B cell (primary cell): ENCODE measurements at regions not wholly inside any gene's neighbourhood (a gene's known extent, or its start where the extent isn't known, plus 50 kb on each side); places are given as distances from the start of the nearest gene placed in this dataset.

Source experiments
- ATAC-seq: fragments of 200-7000 bp; cut with Tn5 transposase; one replicate; pipeline ENCODE4 v1.10.0; 2021; ENCODE audit warnings: low read depth, mild to moderate bottlenecking, moderate number of reproducible peaks, moderate library complexity
- CTCF ChIA-PET: fragments of 350-600 bp; sonication (Branson Sonifier 250); formaldehyde crosslinking; loops from one replicate; lab custom pipeline; 2021; ENCODE audit warnings: antibody characterized with exemption, inconsistent platforms; lab: Charles Lee
- POLR2A ChIA-PET: fragments of 350-600 bp; sonication (Branson Sonifier 250); formaldehyde crosslinking; loops from one replicate; lab custom pipeline; 2021; ENCODE audit warnings: antibody characterized with exemption; lab: Charles Lee
- DNase-seq: peaks from one replicate; pipeline ENCODE4 v3.0.0; 2013
- H2AFZ ChIP-seq: 2 replicates; pipeline ENCODE4 v1.6.1; 2012; ENCODE audit warnings: mild to moderate bottlenecking, low read depth, low read length; ENCODE audit not compliant: insufficient read depth, poor library complexity, severe bottlenecking
- H3K27ac ChIP-seq, 2 donors: 1 replicate in 1 of 2; 2 replicates in 1 of 2; pipeline ENCODE4 v1.5.1; 2012 to 2013; ENCODE audit warnings: low read length in 2 of 2, mild to moderate bottlenecking in 2 of 2, moderate library complexity in 1 of 2
- H3K27me3 ChIP-seq, 4 experiments: fragments of 200-600 bp in 1 of 4; sonication (generic) in 1 of 4; replicated peaks in 1 of 4; 1 replicate in 2 of 4; 2 replicates in 2 of 4; pipeline versions ENCODE4 v1.6.1 to v1.7.0; 2013 to 2016; ENCODE audit warnings: low read length in 3 of 4, mild to moderate bottlenecking in 2 of 4, mixed read lengths in 1 of 4, moderate library complexity in 1 of 4; ENCODE audit not compliant: insufficient read depth in 4 of 4, control insufficient read depth in 3 of 4; ENCODE audit errors: control extremely low read depth in 1 of 4
- H3K36me3 ChIP-seq, 2 experiments: replicated peaks in 1 of 2; 1 replicate in 1 of 2; 2 replicates in 1 of 2; pipeline versions ENCODE4 v1.6.1 to v1.7.1; 2013; ENCODE audit warnings: low read length in 1 of 2; ENCODE audit not compliant: insufficient read depth in 2 of 2, control insufficient read depth in 1 of 2; ENCODE audit errors: control extremely low read depth in 1 of 2, extremely low read depth in 1 of 2
- H3K4me1 ChIP-seq, 2 donors: fragments of 200-600 bp in 1 of 2; sonication (generic) in 1 of 2; 1 replicate in 1 of 2; 2 replicates in 1 of 2; pipeline versions ENCODE4 v1.5.1 to v1.6.1; 2013 to 2017; ENCODE audit warnings: low read length in 2 of 2; ENCODE audit not compliant: control insufficient read depth in 2 of 2, insufficient read depth in 2 of 2
- H3K4me2 ChIP-seq: replicated peaks from 2 replicates; pipeline ENCODE3; 2012; ENCODE audit warnings: mild to moderate bottlenecking, low read depth, low read length; ENCODE audit not compliant: poor library complexity, severe bottlenecking
- H3K4me3 ChIP-seq, 5 experiments: fragments of 200-600 bp in 1 of 5; sonication (generic) in 1 of 5; 1 replicate in 3 of 5; 2 replicates in 2 of 5; pipeline versions ENCODE4 v1.5.1 to v1.7.0; 2011 to 2016; ENCODE audit warnings: low read length in 4 of 5, mild to moderate bottlenecking in 4 of 5, low read depth in 2 of 5, control low read depth in 1 of 5, moderate library complexity in 1 of 5; ENCODE audit not compliant: insufficient read depth in 1 of 5; ENCODE audit errors: control extremely low read depth in 1 of 5, extremely low read depth in 1 of 5
- H3K79me2 ChIP-seq: fragments of 200-600 bp; sonication (generic); one replicate; pipeline ENCODE4 v1.6.0; 2016; ENCODE audit warnings: low read length; ENCODE audit not compliant: control insufficient read depth, insufficient read depth
- H3K9ac ChIP-seq: fragments of 200-600 bp; sonication (generic); 2 replicates; pipeline ENCODE4 v1.6.1; 2017; ENCODE audit warnings: mild to moderate bottlenecking, low read length, moderate library complexity
- H3K9me3 ChIP-seq, 3 donors: one replicate each; pipeline versions ENCODE4 v1.6.1 to v1.7.1; 2013; ENCODE audit warnings: low read length in 2 of 3; ENCODE audit not compliant: control insufficient read depth in 2 of 3, insufficient read depth in 1 of 3; ENCODE audit errors: control extremely low read depth in 1 of 3
- H4K20me1 ChIP-seq: 2 replicates; pipeline ENCODE4 v1.6.0; 2012; ENCODE audit warnings: mild to moderate bottlenecking, low read length; ENCODE audit not compliant: insufficient read depth, control insufficient read depth, poor library complexity, severe bottlenecking
- H3K27ac Mint-ChIP-seq: one replicate; pipeline ENCODE4 v1.8.0; 2021; ENCODE audit warnings: mixed read lengths
- H3K27me3 Mint-ChIP-seq: one replicate; pipeline ENCODE4 v1.8.0; 2021; ENCODE audit warnings: mixed read lengths
- H3K4me1 Mint-ChIP-seq: one replicate; pipeline ENCODE4 v1.8.0; 2021; ENCODE audit warnings: mixed read lengths
- H3K4me3 Mint-ChIP-seq: one replicate; pipeline ENCODE4 v1.8.0; 2021; ENCODE audit warnings: mixed read lengths
- H3K9me3 Mint-ChIP-seq: one replicate; pipeline ENCODE4 v1.8.0; 2022; ENCODE audit warnings: mixed read lengths; ENCODE audit not compliant: insufficient read depth
- CTCF ChIP-seq: fragments of 200-600 bp; IDR thresholded peaks from one replicate; pipeline ENCODE4 v1.8.0; 2022; ENCODE audit warnings: antibody characterized with exemption, mild to moderate bottlenecking
- EZH2 ChIP-seq: IDR thresholded peaks from 2 replicates; pipeline ENCODE4 v1.6.1; 2012; ENCODE audit warnings: borderline replicate concordance, low read depth, mild to moderate bottlenecking, moderate library complexity, low read length; ENCODE audit not compliant: insufficient read depth, poor library complexity, severe bottlenecking
- WGBS: methylation state at CpG from one replicate; pipeline ENCODE4 v1.1.5; 2013; ENCODE audit warnings: missing lambda C conversion rate; ENCODE audit not compliant: insufficient coverage; 5-methylcytosine and 5-hydroxymethylcytosine counted together
- intact Hi-C: fragments of 100-400 bp; cut with micrococcal nuclease; formaldehyde crosslinking; loops from one replicate; pipeline ENCODE4 v1.10.0; 2022

GRCh38 chr20:60764771-60765170 is 487.3 kb upstream of the CDH4 start:
- Histone ChIP-seq H3K79me2 (no peaks in the 10 kb centered on the region), H3K4me3 (no peak overlapping the region), H3K4me1 (no peaks in the 10 kb centered on the region), H3K36me3 (no peaks in the 10 kb centered on the region), H2AFZ (no peak overlapping the region), H4K20me1 (no peaks in the 10 kb centered on the region), H3K9me3 (peaks cover 0 to 18% (median 0%) of the 10 kb centered on the region in 3 donors), H3K27me3 (no peaks in the 10 kb centered on the region), H3K9ac (no peak overlapping the region), H3K27ac (no peak overlapping the region), H3K4me2 (no peak overlapping the region)
- H3K27me3 Mint-ChIP-seq, result no peaks in the 10 kb centered on the region
- H3K27ac Mint-ChIP-seq, result no peak overlapping the region
- no peaks in the 10 kb centered on the region for H3K4me1 Mint-ChIP-seq
- CTCF ChIA-PET, result no interaction called here
- H3K4me3 Mint-ChIP-seq, result no peak overlapping the region
- POLR2A ChIA-PET, result no interaction called here
- ATAC-seq (no peak), DNase-seq (no peak)
- no peaks in the 10 kb centered on the region for H3K9me3 Mint-ChIP-seq
- TF ChIP-seq EZH2 (no peak), CTCF (no peak)
- 49% methylated on average over 9 of the region's 9 CpGs for WGBS
- intact Hi-C loops, result no loop called here

- Histone ChIP-seq H3K4me3 (no peak overlapping the region), H3K27me3 (no peaks in the 10 kb centered on the region), H3K79me2 (no peaks in the 10 kb centered on the region), H2AFZ (no peak overlapping the region), H3K27ac (no peak overlapping the region), H3K9ac (no peak overlapping the region), H3K4me2 (no peak overlapping the region), H3K9me3 (peaks cover 0 to 14% (median 0%) of the 10 kb centered on the region in 3 donors), H3K4me1 (no peaks in the 10 kb centered on the region), H3K36me3 (no peaks in the 10 kb centered on the region), H4K20me1 (no peaks in the 10 kb centered on the region)
- POLR2A ChIA-PET, result no interaction called here
- H3K4me1 Mint-ChIP-seq, result no peaks in the 10 kb centered on the region
- DNase-seq (no peak), ATAC-seq (no peak)
- CTCF ChIA-PET, result no interaction called here
- H3K9me3 Mint-ChIP-seq, result no peaks in the 10 kb centered on the region
- intact Hi-C loops, result no loop called here
- H3K27ac Mint-ChIP-seq, result no peak overlapping the region
- 76% methylated on average over 10 of the region's 10 CpGs for WGBS
- no peaks in the 10 kb centered on the region for H3K27me3 Mint-ChIP-seq
- H3K4me3 Mint-ChIP-seq, result no peak overlapping the region
- TF ChIP-seq CTCF (no peak), EZH2 (no peak)
Observed at GRCh38 chr20:60765821-60766403, 486.1 kb upstream of the CDH4 start.
